Activated naive CD4-positive, alpha-beta T cell treated with anti-CD3 and anti-CD28 coated beads, Interleukin-2, amount 50 U/mL, for 72 hours (primary cell): ENCODE measurements at regions not wholly inside any gene's neighbourhood (a gene's known extent, or its start where the extent isn't known, plus 50 kb on each side); places are given as distances from the start of the nearest gene placed in this dataset.

ENCODE experiments used
- ATAC-seq, 2 donors: fragments of 150-1000 bp; cut with Tn5 transposase; 2 replicates each; pipeline ENCODE4 v1.10.0; 2021; ENCODE audit warnings: mild to moderate bottlenecking in 2 of 2, moderate library complexity in 2 of 2
- DNase-seq, 2 donors: peaks; one replicate each; pipeline ENCODE4 v3.0.0; 2021 to 2022; ENCODE audit warnings: low spot score in 2 of 2
- H3K27ac Mint-ChIP-seq, 2 donors: one replicate each; pipeline ENCODE4 v1.8.0; 2022; ENCODE audit warnings: mild to moderate bottlenecking in 2 of 2, mixed read lengths in 2 of 2
- H3K36me3 Mint-ChIP-seq, 2 donors: one replicate each; pipeline ENCODE4 v1.8.0; 2022; ENCODE audit warnings: mixed read lengths in 2 of 2
- H3K9me3 Mint-ChIP-seq, 2 donors: one replicate each; pipeline ENCODE4 v1.8.0; 2022; ENCODE audit warnings: mixed read lengths in 2 of 2

GRCh38 chr5:2317540-2317939 lies 433.9 kb downstream of the IRX2 start:
- H3K9me3 Mint-ChIP-seq = peaks cover 0 to 5% of the 10 kb centered on the region in 2 donors
- no peak overlapping the region for H3K27ac Mint-ChIP-seq
- H3K36me3 Mint-ChIP-seq = no peaks in the 10 kb centered on the region
- DNase-seq = no peak
- no peak for ATAC-seq

GRCh38 chr5:2311851-2312250 lies 429.1 kb upstream of the IRX4 start:
- Mint-ChIP-seq H3K9me3 (peaks cover 0 to 5% of the 10 kb centered on the region in 2 donors), H3K36me3 (no peaks in the 10 kb centered on the region)
- no peak for ATAC-seq

GRCh38 chr5:2310946-2311345 lies 428.2 kb upstream of the IRX4 start:
- ATAC-seq = no peak
- no peak for DNase-seq
- Mint-ChIP-seq H3K27ac (no peak overlapping the region), H3K36me3 (no peaks in the 10 kb centered on the region), H3K9me3 (peaks cover 0 to 5% of the 10 kb centered on the region in 2 donors)

More at GRCh38 chr5:2311851-2312250, 429.1 kb upstream of the IRX4 start:
- DNase-seq = no peak
- no peak overlapping the region for H3K27ac Mint-ChIP-seq

GRCh38 chr5:2307631-2308030 lies 424.9 kb upstream of the IRX4 start:
- ATAC-seq = no peak
- Mint-ChIP-seq H3K9me3 (no peaks in the 10 kb centered on the region), H3K36me3 (no peaks in the 10 kb centered on the region), H3K27ac (no peak overlapping the region)
- no peak for DNase-seq

GRCh38 chr5:2306711-2307110 lies 424.0 kb upstream of the IRX4 start:
- no peaks in the 10 kb centered on the region for H3K9me3 Mint-ChIP-seq
- DNase-seq = no peak
- no peak for ATAC-seq
- no peak overlapping the region for H3K27ac Mint-ChIP-seq
- no peaks in the 10 kb centered on the region for H3K36me3 Mint-ChIP-seq

- DNase-seq = no peak
- Mint-ChIP-seq H3K27ac (no peak overlapping the region), H3K9me3 (no peaks in the 10 kb centered on the region), H3K36me3 (no peaks in the 10 kb centered on the region)
- no peak for ATAC-seq
These were observed 420.8 kb upstream of the IRX4 start for GRCh38 chr5:2303431-2304100.

GRCh38 chr5:2302169-2302568 lies 419.4 kb upstream of the IRX4 start:
- Mint-ChIP-seq H3K27ac (no peak overlapping the region), H3K9me3 (no peaks in the 10 kb centered on the region), H3K36me3 (no peaks in the 10 kb centered on the region)
- ATAC-seq (no peak), DNase-seq (no peak)

GRCh38 chr5:2300861-2301574 lies 418.3 kb upstream of the IRX4 start:
- no peak for ATAC-seq
- no peak overlapping the region for H3K27ac Mint-ChIP-seq

GRCh38 chr5:2300421-2300820 lies 417.7 kb upstream of the IRX4 start:
- Mint-ChIP-seq H3K9me3 (no peaks in the 10 kb centered on the region), H3K27ac (no peak overlapping the region), H3K36me3 (no peaks in the 10 kb centered on the region)
- ATAC-seq (no peak), DNase-seq (no peak)

More at GRCh38 chr5:2300861-2301574, 418.3 kb upstream of the IRX4 start:
- Mint-ChIP-seq H3K36me3 (no peaks in the 10 kb centered on the region), H3K9me3 (no peaks in the 10 kb centered on the region)
- no peak for DNase-seq

GRCh38 chr5:2299388-2300220 lies 416.9 kb upstream of the IRX4 start:
- H3K27ac Mint-ChIP-seq = no peak overlapping the region
- no peaks in the 10 kb centered on the region for H3K36me3 Mint-ChIP-seq
- ATAC-seq (no peak), DNase-seq (no peak)
- H3K9me3 Mint-ChIP-seq = no peaks in the 10 kb centered on the region

GRCh38 chr5:2298781-2299180 lies 416.1 kb upstream of the IRX4 start:
- no peak overlapping the region for H3K27ac Mint-ChIP-seq
- ATAC-seq (no peak), DNase-seq (no peak)

GRCh38 chr5:2297991-2298390 lies 415.3 kb upstream of the IRX4 start:
- Mint-ChIP-seq H3K36me3 (no peaks in the 10 kb centered on the region), H3K9me3 (no peaks in the 10 kb centered on the region), H3K27ac (no peak overlapping the region)
- ATAC-seq = no peak
- DNase-seq = no peak

More at GRCh38 chr5:2298781-2299180, 416.1 kb upstream of the IRX4 start:
- Mint-ChIP-seq H3K9me3 (no peaks in the 10 kb centered on the region), H3K36me3 (no peaks in the 10 kb centered on the region)

GRCh38 chr5:2295476-2295875 lies 412.8 kb upstream of the IRX4 start:
- Mint-ChIP-seq H3K9me3 (no peaks in the 10 kb centered on the region), H3K36me3 (no peaks in the 10 kb centered on the region), H3K27ac (no peak overlapping the region)
- DNase-seq = no peak
- ATAC-seq = no peak

GRCh38 chr5:2293906-2294305 lies 411.2 kb upstream of the IRX4 start:
- ATAC-seq (no peak), DNase-seq (no peak)
- no peaks in the 10 kb centered on the region for H3K9me3 Mint-ChIP-seq
- H3K27ac Mint-ChIP-seq = no peak overlapping the region
- no peaks in the 10 kb centered on the region for H3K36me3 Mint-ChIP-seq

- Mint-ChIP-seq H3K9me3 (no peaks in the 10 kb centered on the region), H3K36me3 (no peaks in the 10 kb centered on the region), H3K27ac (no peak overlapping the region)
- ATAC-seq (no peak), DNase-seq (no peak)
These were observed 408.6 kb upstream of the IRX4 start for GRCh38 chr5:2291146-2291840.

- ATAC-seq (no peak), DNase-seq (no peak)
- Mint-ChIP-seq H3K27ac (no peak overlapping the region), H3K36me3 (no peaks in the 10 kb centered on the region), H3K9me3 (no peaks in the 10 kb centered on the region)
These were observed 406.7 kb upstream of the IRX4 start for GRCh38 chr5:2289380-2289779.

- Mint-ChIP-seq H3K27ac (no peak overlapping the region), H3K9me3 (no peaks in the 10 kb centered on the region), H3K36me3 (no peaks in the 10 kb centered on the region)
- DNase-seq (no peak), ATAC-seq (no peak)
These were observed 406.2 kb upstream of the IRX4 start for GRCh38 chr5:2288968-2289367.
